ENCODE measurements at regions not wholly inside any gene's neighbourhood (a gene's known extent, or its start where the extent isn't known, plus 50 kb on each side); places are given as distances from the start of the nearest gene placed in this dataset.

DNA sequence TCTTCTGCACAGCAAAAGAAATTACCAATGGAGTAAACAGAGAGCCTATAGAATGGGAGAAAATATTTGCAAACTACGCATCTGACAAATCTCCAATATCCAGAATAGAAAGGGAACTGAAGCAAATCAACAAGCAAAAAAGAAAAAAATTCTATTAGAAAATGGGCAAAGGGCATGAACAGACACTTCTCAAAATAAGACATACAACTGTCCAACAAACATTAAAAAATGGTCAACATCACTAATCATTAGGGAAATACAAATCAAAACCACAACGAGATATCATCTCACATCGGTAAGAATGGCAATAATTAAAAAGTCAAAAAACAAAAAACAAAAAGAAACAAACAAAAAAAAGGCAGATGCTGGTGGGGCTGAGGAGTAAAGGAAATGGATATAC is 356.4 kb downstream of the ADCYAP1 start:
- TF ChIP-seq, protein P1, sequence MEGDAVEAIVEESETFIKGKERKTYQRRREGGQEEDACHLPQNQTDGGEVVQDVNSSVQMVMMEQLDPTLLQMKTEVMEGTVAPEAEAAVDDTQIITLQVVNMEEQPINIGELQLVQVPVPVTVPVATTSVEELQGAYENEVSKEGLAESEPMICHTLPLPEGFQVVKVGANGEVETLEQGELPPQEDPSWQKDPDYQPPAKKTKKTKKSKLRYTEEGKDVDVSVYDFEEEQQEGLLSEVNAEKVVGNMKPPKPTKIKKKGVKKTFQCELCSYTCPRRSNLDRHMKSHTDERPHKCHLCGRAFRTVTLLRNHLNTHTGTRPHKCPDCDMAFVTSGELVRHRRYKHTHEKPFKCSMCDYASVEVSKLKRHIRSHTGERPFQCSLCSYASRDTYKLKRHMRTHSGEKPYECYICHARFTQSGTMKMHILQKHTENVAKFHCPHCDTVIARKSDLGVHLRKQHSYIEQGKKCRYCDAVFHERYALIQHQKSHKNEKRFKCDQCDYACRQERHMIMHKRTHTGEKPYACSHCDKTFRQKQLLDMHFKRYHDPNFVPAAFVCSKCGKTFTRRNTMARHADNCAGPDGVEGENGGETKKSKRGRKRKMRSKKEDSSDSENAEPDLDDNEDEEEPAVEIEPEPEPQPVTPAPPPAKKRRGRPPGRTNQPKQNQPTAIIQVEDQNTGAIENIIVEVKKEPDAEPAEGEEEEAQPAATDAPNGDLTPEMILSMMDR (IDR thresholded peaks at IDR 0.05; ENCODE audit: low read depth, low read length) = no peak
- TF ChIP-seq POLR2A (IDR thresholded peaks at IDR 0.05; ENCODE audit: extremely low read depth, insufficient read length) = no peak
